Islet of Langerhans (tissue), 1 donor: ENCODE measurements at regions not wholly inside any gene's neighbourhood (a gene's known extent, or its start where the extent isn't known, plus 50 kb on each side); places are given as distances from the start of the nearest gene placed in this dataset.

Experiments
- FAIRE-seq: peaks from one replicate; lab custom pipeline; 2011; peaks lifted over from hg19 to GRCh38; lab: Jason Lieb, UNC

DNA sequence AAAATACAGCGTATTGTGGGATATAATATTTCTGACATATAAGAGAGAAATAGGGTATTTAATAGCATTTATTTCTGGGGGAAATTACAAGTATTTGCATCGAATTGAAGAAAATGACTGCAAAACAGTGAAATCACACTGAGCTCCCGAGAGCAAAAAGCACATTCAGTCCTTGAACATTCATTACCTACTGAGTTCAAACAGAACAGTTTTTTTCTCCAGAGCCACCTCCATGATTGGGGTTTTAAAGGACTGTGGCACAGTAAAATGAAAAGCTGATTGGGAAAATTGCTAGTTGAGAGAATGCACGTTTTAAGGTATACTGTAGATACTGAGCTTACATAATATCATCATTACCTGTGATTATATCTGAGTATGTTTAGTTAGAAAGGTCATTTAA lies 58.0 kb upstream of the TRPC4 start:
- no peak for FAIRE-seq

DNA sequence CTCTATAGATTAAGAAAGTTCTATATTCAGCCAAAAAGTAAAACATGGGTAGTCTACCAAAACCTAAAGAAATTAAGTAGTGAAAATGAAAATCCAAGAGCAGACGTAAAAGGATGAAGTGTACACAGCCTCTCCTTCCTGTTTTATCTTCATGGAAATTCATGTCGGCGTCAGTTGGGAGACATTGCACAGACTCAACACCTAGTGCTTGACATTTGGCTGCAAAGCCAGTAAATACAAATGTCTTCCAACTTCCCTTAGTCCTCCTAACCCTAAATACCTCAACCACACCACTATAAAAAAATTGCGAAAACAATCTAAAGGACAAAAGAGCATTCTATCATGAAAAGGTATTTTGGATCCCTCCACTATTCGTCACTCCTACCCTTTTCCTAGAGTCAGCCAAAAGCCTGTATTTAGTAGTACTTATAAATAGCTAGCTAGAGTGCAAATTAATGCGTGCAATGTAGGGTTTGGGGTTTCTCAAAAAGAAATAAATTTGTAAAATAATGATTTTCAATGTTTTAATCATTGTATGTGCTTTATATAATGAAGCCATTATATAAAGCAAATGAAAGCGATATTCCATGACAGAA lies 56.4 kb upstream of the TRPC4 start:
- FAIRE-seq: no peak

DNA sequence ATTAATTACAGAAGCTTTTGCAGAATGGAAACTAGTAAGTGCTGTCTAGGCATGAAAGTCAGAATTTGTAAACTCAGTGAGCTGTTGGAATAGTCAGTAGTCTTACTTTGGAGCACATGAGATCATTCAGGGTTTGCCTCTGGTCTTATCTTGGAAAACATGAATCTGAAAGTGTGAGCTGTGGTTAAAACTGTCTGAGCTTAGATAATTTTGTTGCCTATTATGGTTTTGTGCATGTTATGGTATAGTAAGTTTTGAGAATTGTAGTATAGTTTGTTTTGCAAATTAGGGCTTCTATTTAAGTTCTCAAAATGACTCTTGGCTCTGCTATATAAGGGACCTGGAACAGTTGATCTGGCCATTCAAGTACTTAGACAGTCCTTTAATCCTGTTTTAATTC lies 53.7 kb upstream of the TRPC4 start:
- FAIRE-seq: no peak

DNA sequence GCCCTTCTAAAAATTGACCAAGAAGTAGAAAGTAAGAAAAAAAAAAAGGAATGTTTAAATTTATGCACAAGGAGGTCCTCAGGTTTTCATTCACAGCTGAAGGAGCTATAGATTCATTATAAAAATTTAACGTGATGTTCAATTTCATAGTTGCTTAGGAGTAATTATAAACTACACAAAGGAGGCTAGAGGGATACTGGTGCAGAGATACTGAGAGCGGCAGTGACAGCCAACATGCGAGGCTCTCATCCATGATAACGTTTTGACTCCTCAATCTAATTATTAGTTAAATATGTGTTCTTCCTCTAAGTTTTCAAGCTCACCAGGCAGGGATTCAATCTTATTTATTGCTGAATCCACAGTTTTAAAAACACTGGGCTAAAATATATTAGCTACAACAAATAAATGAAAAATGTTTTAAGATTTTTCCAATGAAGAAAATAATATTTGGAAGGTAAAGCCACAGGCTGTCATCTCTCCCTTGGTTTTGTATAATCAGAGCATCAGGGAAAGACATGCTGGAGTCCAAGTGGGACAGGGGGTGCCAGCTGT lies 49.8 kb upstream of the TRPC4 start:
- FAIRE-seq: no peak
